ENCODE measurements at regions not wholly inside any gene's neighbourhood (a gene's known extent, or its start where the extent isn't known, plus 50 kb on each side); places are given as distances from the start of the nearest gene placed in this dataset.

DNA sequence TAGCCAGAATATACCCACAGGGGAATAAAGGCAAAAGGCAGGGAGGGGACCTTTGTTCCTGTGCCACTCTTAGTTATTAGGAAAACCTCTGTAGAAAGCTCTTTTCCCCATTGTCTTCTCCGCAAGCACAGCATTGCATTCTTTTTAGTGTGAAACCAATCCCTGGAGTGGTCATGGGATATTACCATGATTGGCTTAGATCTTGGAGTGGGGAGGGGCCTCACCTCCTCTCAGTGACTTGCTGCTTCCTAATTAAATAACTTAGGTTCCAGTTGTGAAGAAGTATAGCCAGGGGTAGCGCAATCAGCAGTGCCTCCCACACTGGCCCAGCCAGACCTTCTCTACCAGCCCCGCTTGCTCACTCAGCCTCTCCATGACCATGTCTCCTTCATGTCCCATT is 49.9 kb upstream of the AFF3 start:
- DNase-seq, result no peak
